Smooth muscle cell (in vitro differentiated cells): ENCODE measurements at regions not wholly inside any gene's neighbourhood (a gene's known extent, or its start where the extent isn't known, plus 50 kb on each side); places are given as distances from the start of the nearest gene placed in this dataset.

ENCODE experiments used
- DNase-seq: peaks from one replicate; lab custom pipeline; 2025; ENCODE audit not compliant: unreplicated experiment; lab: John Stamatoyannopoulos, UW
- H2AFZ ChIP-seq: fragments of 200-600 bp; sonication (generic); 2 replicates; pipeline ENCODE4 v1.6.0; 2016; ENCODE audit warnings: antibody characterized with exemption, low read depth, mild to moderate bottlenecking
- H3F3A ChIP-seq: fragments of 200-600 bp; sonication (generic); 2 replicates; pipeline ENCODE4 v1.6.0; 2017; ENCODE audit warnings: antibody characterized with exemption, low read depth
- H3K27ac ChIP-seq: fragments of 200-600 bp; sonication (generic); 2 replicates; pipeline ENCODE4 v1.5.1; 2016; ENCODE audit warnings: low read depth, mild to moderate bottlenecking
- H3K27me3 ChIP-seq: fragments of 200-600 bp; sonication (generic); 2 replicates; pipeline ENCODE4 v1.6.1; 2016; ENCODE audit warnings: low read depth, mild to moderate bottlenecking
- H3K36me3 ChIP-seq: fragments of 200-600 bp; sonication (generic); 2 replicates; pipeline ENCODE4 v1.5.1; 2016; ENCODE audit warnings: low read depth
- H3K4me1 ChIP-seq: fragments of 200-600 bp; sonication (generic); 2 replicates; pipeline ENCODE4 v1.5.1; 2016; ENCODE audit warnings: low read depth
- H3K4me2 ChIP-seq: fragments of 200-600 bp; sonication (generic); 2 replicates; pipeline ENCODE4 v1.6.0; 2016; ENCODE audit warnings: mild to moderate bottlenecking
- H3K4me3 ChIP-seq: fragments of 200-600 bp; sonication (generic); 2 replicates; pipeline ENCODE4 v1.5.1; 2016; ENCODE audit warnings: mild to moderate bottlenecking
- H3K79me2 ChIP-seq: fragments of 200-600 bp; sonication (generic); 2 replicates; pipeline ENCODE4 v1.6.0; 2016; ENCODE audit warnings: low read depth, mild to moderate bottlenecking
- H3K9ac ChIP-seq: fragments of 200-600 bp; sonication (generic); 2 replicates; pipeline ENCODE4 v1.6.0; 2016; ENCODE audit warnings: low read depth
- H3K9me3 ChIP-seq: fragments of 200-600 bp; sonication (generic); replicated peaks from 2 replicates; pipeline ENCODE4 v1.5.1; 2016; ENCODE audit warnings: low read depth
- H4K20me1 ChIP-seq: fragments of 200-600 bp; sonication (generic); 2 replicates; pipeline ENCODE4 v1.6.0; 2016; ENCODE audit warnings: low read depth
- CTCF ChIP-seq: fragments of 200-600 bp; sonication (generic); IDR thresholded peaks from 2 replicates; pipeline ENCODE4 v1.5.1; 2017; ENCODE audit warnings: borderline replicate concordance, mild to moderate bottlenecking, antibody characterized with exemption; ENCODE audit not compliant: insufficient read depth, poor library complexity, severe bottlenecking
- WGBS: methylation state at CpG from one replicate; pipeline ENCODE4 v1.1.7; 2016; ENCODE audit warnings: low lambda C conversion rate; 5-methylcytosine and 5-hydroxymethylcytosine counted together

GRCh38 chr5:63812693-63813092 lies 149.6 kb downstream of the HTR1A start:
- 83% methylated on average over 3 of the region's 3 CpGs for WGBS

GRCh38 chr5:63811961-63812360 lies 150.3 kb downstream of the HTR1A start:
- WGBS, result 81% methylated on average over 2 of the region's 2 CpGs

More at GRCh38 chr5:63812693-63813092, 149.6 kb downstream of the HTR1A start:
- Histone ChIP-seq H3K27ac (no peak overlapping the region), H3K4me2 (no peak overlapping the region), H2AFZ (no peak overlapping the region), H4K20me1 (no peaks in the 10 kb centered on the region), H3K9ac (no peak overlapping the region), H3K9me3 (no peaks in the 10 kb centered on the region), H3K79me2 (no peaks in the 10 kb centered on the region), H3F3A (no peaks in the 10 kb centered on the region), H3K4me1 (no peaks in the 10 kb centered on the region), H3K36me3 (no peaks in the 10 kb centered on the region), H3K27me3 (no peaks in the 10 kb centered on the region), H3K4me3 (no peak overlapping the region)
- TF ChIP-seq CTCF, result no peak
- no peak for DNase-seq

GRCh38 chr5:63811286-63811685 lies 151.0 kb downstream of the HTR1A start:
- no peak for TF ChIP-seq CTCF
- DNase-seq, result no peak
- H3K79me2 ChIP-seq, result no peaks in the 10 kb centered on the region
- WGBS, result 96% methylated on average over 2 of the region's 2 CpGs
- no peak overlapping the region for H3K4me3 ChIP-seq
- no peaks in the 10 kb centered on the region for H3K9me3 ChIP-seq
- H2AFZ ChIP-seq, result no peak overlapping the region
- no peaks in the 10 kb centered on the region for H3K4me1 ChIP-seq
- H3K4me2 ChIP-seq, result no peak overlapping the region
- H3K27me3 ChIP-seq, result no peaks in the 10 kb centered on the region
- H3K9ac ChIP-seq, result no peak overlapping the region
- H4K20me1 ChIP-seq, result no peaks in the 10 kb centered on the region
- no peak overlapping the region for H3K27ac ChIP-seq
- H3K36me3 ChIP-seq, result no peaks in the 10 kb centered on the region
- H3F3A ChIP-seq, result no peaks in the 10 kb centered on the region

More at GRCh38 chr5:63811961-63812360, 150.3 kb downstream of the HTR1A start:
- no peak overlapping the region for H2AFZ ChIP-seq
- no peaks in the 10 kb centered on the region for H3K27me3 ChIP-seq
- no peaks in the 10 kb centered on the region for H3K36me3 ChIP-seq
- no peaks in the 10 kb centered on the region for H3F3A ChIP-seq
- no peaks in the 10 kb centered on the region for H3K4me1 ChIP-seq
- no peaks in the 10 kb centered on the region for H4K20me1 ChIP-seq
- H3K27ac ChIP-seq, result no peak overlapping the region
- H3K9ac ChIP-seq, result no peak overlapping the region
- no peak overlapping the region for H3K4me2 ChIP-seq
- no peaks in the 10 kb centered on the region for H3K9me3 ChIP-seq
- no peak for TF ChIP-seq CTCF
- no peak overlapping the region for H3K4me3 ChIP-seq
- H3K79me2 ChIP-seq, result no peaks in the 10 kb centered on the region
- no peak for DNase-seq

- Histone ChIP-seq H2AFZ (no peak overlapping the region), H3K4me2 (no peak overlapping the region), H3K9ac (no peak overlapping the region), H3K4me3 (no peak overlapping the region), H3K27me3 (no peaks in the 10 kb centered on the region), H3K27ac (no peak overlapping the region), H3F3A (no peaks in the 10 kb centered on the region), H3K36me3 (no peaks in the 10 kb centered on the region), H3K9me3 (no peaks in the 10 kb centered on the region), H4K20me1 (no peaks in the 10 kb centered on the region), H3K79me2 (no peaks in the 10 kb centered on the region), H3K4me1 (no peaks in the 10 kb centered on the region)
- 83% methylated on average over 1 of the region's 1 CpG for WGBS
- no peak for DNase-seq
- no peak for TF ChIP-seq CTCF
Measured at GRCh38 chr5:63805151-63805550, 157.1 kb downstream of the HTR1A start.
